HG02885 (cell line): ENCODE measurements at regions not wholly inside any gene's neighbourhood (a gene's known extent, or its start where the extent isn't known, plus 50 kb on each side); places are given as distances from the start of the nearest gene placed in this dataset.
A peak's percentile ranks its signal among the peaks of the same experiment; 100 is the strongest.

Experiments used
- ATAC-seq: cut with Tn5 transposase; IDR thresholded peaks from one replicate; pipeline ENCODE4 v1.9.1; 2021; ENCODE audit warnings: mild to moderate bottlenecking; ENCODE audit not compliant: unreplicated experiment, poor library complexity

DNA sequence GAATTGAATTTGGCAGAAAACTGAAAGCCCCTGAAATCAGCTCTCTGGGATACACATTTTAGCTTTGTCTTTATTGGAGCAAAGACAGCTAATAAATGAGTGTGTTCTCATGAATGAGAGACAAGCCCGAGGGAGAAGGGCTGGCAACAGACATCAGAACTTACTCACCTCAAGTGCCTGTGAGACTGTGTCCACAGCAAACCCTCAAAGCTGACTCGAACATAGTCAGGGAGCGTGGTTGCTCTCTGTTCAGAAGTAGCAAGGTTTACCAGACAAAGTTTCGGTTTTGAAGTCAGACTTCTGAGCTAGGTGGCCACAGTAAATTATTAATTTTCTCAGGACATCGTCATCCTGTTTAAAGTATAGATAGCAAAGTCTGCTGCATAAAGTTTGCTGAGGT, 207.9 kb downstream of the CMPK2 start:
- ATAC-seq: peak; percentile 52

DNA sequence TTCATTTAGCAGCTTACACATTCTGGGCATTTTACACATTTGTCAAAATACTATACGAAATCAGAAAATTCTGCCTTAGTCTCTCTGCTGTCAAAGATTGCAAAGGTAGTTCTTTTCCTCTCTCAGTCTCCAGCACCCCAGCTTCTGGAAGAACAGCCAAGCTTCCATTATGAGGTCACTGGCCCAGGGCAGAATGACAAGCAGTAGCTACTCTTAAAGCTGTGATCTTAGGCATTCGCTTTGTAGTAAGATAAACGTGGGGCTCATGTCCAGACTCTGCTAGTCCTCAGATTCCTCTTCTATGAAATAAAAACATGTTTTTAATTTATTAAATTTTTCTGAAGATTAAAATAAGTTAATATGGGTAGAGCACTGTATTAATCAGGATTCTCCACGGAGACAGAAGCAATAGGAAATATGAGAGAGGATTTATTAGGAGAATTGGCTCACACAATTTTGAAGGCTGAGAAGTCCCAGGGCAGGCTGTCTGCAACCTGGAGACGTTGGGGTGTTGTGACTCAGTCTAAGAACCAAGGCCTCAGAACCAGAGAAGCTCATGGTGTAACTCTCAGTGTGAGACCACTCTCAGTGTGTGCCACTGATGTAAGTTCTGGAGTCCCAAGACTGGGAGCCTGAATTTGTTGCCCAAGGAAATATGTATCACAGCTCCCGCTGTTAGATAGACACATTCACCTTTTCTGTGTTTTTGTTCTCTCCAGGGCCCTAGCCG, 201.2 kb downstream of the CMPK2 start:
- ATAC-seq: no peak

DNA sequence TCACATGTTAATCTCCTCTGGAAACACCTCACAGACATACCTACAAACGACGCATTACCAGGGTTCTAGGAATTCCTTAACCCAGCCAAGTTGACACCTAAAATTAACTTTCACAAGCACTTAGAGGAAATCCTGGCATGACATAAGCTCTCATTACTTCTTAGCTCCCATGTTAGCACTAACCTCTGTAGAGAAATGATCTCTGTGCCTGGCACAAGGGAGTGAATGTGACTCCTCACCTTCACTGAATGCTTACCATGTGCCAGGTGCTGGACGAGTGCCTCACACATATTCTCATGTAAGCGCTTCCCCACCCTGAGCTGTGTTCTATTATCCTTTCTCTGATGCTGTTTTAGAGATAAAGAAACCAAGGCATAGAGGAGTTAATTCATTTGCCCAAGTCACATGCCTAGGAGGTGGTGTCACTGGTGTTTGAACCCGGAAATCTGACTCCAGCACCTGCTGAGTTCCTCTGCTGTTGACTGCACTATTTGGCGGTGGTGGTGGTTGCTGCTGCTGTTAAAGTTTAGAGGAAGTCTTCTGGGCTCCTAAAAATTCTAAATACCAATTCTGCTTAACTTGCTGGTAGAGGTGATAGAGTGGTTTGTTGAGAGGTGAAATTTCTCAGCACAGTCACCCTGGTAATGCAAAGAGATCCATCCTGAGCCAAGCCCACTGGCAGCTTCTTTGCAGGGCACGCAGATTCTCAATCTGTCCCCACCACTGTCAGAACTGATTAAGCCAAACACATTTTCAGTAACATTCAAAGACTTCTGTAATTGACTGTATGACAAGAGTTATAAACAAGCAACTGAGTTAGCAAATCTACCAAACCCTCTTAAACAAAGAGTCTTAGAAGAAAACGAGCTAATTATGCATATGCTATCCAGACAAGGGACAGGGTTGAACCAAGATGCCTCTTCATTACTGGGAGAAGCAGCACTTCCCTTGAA, 200.3 kb downstream of the CMPK2 start:
- ATAC-seq: no peak

DNA sequence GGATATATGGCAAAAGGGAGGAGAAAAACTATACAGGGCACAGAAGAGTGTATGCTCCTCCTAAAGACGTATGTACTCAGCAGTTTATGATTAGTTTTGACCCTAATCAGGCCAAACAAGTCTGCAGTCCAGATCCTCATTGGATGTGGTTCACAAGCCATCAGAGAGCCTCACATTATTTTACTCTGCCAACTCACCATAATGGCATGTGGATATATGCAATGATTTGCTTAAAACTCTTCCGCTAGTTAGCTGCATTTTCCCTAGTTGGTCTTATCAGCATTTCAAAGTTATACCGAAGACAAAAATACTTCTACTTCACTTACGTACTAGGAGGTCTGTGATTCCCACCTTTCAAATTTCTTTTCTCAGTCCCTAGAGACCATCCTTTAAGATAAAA, 198.4 kb downstream of the CMPK2 start:
- no peak for ATAC-seq

DNA sequence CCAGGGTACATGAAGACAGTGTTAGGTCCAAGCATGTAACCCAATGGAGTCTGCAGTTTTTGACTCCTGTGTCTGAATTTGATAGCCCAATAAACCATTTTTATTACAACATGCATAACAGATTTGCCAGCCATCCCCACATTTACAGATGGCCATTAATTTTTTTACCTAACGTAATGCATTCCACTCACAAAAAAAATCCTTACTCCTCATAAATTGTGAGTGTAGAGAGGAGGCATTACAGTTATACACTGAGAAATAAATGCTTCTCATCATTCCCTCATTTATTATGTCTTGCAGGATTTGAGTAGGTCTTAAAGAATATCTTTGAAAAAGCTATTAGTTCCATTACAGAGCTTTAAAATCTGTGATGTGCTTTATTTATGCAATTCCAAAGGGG, 193.8 kb downstream of the CMPK2 start:
- no peak for ATAC-seq

DNA sequence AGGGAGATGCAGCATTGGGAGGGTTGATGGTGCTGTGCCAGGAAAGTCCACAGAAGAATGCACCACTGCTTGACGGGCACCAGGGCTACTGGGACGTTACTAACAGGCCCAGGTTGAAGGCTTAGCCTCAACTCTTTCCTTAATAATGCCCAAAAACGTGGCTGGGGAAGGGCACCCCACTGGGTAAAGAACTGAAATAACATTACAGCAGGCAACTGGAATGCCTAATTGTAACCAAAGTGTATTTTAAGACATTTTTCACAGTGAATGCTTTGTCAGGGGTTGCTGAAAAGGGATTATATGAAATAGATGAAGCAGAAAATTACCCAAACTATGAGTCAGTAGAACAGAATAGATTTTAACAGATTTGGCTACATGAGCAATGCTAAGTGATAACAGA, 191.3 kb downstream of the CMPK2 start:
- no peak for ATAC-seq

DNA sequence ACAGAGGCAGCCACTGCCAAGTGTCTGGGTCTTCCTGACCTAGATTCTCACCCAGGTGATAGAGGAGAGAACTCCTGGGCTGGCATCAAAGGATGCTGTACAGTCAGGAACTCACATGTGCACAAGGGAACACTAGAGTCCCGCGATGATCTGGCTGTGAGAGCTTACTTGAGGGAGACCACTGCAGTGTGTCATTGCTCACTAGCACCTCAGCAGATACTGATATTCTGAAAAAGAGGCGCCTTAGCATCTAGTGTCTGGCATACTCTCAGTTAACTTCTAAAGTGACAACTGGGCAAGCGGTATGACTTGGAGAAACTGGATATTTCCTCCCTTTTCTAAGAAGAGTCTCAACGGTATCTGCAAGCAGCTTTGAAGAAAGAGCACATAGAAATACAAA, 189.9 kb downstream of the CMPK2 start:
- ATAC-seq: no peak

DNA sequence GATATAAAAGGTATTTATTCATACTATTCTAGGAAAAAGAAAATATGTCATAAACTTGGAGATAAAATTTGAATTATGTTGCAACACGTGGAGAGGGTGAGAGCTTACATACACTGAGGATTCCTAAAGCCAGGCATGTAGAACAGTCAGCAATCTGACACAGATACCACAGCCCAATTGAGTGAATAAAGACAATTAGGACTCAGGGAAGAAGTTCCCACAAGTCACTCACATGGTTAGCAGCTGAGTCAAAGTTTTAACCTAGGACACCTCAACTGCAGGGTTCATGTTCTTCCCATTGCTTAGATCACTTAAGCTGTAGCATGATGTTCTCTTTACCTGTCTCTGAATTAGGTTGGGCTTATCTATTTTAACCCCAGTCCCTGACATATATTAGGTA, 189.5 kb downstream of the CMPK2 start:
- ATAC-seq: no peak

DNA sequence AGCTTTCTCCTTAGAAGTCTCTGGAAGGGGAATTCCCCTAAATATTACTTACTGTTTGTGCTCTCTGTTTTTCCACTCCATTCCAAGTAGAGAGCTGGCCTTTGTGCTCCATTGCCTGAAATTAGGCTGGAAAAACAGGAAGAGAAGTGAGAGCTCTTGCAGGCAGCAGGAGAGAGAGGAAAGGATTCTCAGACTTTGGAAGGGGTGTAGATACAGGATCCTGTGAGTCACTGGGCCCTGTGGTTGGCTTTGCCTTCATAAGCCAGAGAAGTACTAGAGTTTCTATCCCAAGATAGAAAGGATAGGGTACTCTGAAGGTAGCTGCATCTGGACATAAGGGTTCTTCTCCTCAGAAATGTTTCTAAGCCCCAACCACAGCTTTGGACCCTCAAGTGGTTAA, 188.9 kb downstream of the CMPK2 start:
- no peak for ATAC-seq

DNA sequence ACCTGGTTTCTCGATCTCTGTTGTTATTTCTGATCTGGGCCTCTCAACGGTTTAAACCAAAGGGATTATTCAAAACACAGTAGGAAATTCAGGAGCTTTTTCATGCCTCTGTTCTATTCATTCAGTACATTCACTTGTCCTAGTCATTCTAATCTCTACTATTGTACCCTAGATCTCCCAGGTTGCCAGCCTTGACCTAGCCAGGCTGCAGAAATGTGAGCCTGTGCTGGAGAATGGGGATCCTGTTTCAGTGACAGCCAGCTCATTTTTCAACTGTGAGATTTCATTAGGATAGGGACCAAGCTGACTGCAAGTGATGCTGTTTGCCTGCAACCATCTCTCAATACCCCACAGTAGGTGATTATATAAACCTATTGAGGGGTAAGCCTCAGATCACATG, 186.2 kb downstream of the CMPK2 start:
- no peak for ATAC-seq

DNA sequence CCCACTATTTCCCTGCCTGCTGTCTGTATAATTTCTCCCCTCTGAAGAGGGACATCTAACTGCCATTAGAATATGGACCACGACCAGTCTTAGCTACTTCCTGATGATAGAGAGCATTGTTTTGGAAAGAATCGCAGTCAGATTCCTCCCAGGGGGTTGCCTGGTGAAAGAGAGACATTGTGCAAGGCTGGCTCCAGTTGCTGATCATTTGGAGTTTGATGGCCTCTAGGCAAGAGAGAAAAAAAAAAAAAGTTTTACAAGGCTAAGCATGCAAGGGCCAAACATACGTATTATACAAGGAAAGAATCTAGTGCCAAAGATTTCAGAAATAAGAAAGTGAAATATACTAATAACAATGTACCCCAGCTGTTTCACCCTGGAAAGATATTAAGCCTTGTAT, 182.2 kb downstream of the CMPK2 start:
- no peak for ATAC-seq

DNA sequence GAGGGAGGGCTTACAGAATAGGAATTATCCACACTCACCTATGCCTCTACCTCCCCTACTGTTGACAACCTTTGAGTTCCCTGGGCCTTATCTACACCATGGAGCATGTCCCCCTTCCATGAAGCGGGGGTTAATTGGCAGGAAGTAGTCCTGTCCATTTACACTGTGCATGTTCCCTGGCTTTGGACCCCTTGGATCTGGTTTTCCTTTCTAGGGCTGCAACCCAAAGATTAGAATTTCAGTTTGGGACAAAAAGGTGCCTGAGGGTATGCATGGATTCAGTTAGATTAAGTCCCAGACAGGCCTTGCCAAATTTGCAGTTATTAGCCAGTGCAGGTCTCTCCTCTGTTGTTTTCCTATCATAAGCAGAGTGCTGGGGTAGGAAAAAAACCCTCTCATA, 180.3 kb downstream of the CMPK2 start:
- ATAC-seq: no peak

DNA sequence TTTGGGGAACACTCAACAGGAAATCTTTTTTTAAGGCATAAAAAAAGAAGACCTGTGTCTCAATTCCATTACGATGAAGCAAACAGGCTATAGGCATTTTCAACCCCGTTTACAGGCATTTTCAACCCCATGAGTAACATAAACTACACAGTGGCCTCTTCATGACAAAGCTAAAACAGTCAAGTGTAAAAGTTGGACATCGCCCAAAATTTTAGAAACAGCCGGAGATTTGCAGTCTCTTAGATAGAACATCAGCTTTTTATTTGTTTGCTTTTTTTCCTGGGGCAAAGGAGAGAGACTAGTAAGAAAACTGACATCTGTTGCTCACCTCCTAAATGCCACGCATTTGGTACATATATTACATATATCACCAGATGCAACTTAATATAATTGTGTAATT, 173.7 kb downstream of the CMPK2 start:
- no peak for ATAC-seq

DNA sequence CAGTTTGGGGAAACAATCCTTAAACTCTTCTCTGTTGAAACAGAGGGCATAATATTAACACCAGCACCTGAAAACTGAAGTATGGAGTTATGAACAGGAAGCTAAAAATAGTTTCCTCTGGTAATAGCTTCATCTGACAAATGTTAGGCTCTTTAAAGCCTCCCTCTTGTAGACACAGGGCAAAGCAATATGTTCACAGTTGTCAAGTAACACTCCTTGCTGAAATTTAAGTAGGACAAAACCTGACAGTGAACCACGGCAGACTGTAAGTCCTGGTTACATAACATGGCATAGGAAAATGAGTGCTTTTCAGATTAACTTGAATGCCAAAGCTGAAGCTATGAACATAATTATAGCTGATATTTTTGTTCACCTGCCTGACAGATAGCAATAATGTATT, 172.9 kb downstream of the CMPK2 start:
- no peak for ATAC-seq

DNA sequence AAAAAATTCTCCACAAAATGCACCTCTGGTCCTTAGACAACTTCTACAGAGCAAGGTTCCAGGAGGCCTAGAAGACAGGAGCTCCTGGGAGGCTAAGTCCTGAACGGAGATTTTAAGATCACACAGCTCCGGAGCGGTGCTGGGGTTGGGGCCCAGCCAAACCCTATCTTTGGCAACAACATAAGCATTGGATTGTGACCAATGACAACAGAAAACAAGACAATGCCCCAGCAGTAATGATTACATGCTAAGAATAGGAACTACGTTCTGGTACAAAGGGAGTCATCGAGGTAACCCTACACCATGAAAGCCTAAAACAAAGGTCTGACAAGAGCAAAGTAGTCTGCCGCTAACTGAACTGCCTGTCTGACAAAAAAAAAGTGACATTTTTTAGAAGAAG, 171.2 kb downstream of the CMPK2 start:
- ATAC-seq: no peak

DNA sequence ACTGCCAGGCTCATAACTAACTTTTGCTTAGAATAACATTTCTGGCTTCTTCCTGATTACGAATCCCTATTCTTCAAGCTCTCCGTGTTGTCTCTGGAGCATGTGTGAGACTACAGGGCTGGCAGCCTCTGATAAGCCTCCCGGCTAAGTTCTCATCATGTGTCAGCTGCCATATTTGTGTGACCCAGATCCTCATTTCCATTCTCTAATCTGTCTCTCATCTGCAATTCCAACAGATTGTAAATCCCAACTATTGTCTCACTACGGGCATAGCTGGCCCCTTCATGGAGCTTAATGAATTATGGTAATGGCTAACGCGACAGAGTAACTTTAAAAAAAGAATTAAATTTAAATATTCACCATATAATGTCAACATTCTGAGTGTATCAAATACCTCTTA, 165.4 kb downstream of the CMPK2 start:
- ATAC-seq: no peak

DNA sequence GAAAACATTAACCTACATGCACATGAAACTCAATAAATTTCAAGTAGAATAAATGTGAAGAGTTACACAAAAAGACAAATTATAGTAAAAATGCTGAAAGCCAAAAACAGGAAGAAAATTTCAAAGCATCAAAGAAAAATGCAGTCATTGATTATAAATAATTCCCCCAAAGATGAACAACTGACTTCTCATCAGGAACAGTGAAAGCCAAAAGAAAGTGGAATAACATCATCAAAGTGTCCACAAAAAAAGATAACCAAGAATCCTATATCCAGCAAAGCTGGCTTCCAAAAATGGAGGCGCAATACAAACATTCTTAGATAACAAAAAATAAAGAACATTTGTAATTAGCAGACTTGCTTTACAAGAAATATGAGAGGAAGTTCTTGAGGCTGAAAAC, 161.6 kb downstream of the CMPK2 start:
- ATAC-seq: no peak

DNA sequence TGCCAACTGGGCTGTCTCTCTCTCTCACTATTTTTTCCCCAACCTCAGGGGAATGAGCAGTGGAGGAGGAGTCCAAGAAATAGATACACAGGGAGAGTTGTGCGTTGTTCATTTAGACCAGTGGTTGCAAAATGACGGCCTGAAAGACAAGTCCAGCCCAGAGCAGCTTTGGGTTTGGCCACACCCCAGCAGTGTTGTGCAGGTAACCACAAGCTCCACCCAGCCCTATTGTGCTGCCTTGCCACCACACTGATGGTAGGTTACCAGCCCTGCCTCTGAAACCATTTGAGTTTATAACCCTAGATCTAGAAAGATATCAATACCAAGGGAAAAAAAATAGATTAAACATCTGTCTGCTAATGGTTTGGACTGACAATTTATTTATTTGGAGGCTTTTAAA, 144.3 kb downstream of the CMPK2 start:
- ATAC-seq: no peak

DNA sequence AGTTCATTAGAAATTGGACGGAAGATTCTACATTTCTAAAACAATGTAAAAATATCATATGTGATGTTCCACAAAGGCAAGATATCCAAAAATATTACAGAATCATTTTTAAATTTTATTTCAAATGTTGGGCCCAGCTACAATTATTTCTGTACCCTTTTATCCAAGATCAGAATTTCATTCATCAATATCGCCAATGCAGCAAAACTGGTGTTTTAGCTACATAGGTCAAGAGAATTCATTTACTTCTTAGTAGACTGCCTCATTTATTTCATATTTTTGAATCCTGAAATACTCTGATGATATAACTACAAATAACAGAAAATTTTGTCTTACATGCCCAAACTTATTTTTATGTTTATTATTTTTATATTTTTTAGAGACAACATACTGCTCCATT, 143.1 kb downstream of the CMPK2 start:
- ATAC-seq: no peak

DNA sequence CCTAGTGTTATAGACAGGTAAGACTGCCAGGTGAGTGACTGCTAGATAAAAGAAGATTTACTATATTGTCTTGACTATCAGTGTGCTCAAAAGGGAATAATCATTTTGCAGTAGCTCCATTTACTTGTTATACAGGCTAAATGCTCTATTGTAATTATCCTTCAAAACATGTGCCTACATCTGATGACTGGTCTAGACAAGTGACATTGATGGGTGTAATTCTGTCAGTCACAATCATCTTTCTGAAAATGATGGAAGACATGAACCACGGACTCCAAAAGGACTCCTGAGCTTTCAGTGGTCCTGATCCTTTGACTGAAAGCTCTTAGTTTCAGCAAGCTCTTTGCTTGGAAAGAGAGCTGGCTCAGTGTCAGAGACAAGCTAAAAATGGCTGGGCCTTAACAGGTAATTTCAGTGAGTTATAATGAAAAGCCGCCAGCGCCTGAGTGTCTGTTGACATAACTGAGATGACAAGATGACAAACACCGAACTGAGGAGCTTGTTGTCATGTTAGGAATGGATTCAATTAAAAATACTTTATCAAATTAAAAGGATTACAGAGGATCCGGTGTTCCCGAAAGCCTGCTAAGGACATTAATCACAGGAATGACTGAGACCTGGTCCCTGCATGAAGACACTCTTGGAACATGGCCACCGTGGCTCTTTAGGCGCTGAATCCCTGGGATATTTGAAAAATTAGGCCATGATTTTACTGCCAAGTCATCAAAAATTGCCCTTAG, 141.7 kb downstream of the CMPK2 start:
- no peak for ATAC-seq

DNA sequence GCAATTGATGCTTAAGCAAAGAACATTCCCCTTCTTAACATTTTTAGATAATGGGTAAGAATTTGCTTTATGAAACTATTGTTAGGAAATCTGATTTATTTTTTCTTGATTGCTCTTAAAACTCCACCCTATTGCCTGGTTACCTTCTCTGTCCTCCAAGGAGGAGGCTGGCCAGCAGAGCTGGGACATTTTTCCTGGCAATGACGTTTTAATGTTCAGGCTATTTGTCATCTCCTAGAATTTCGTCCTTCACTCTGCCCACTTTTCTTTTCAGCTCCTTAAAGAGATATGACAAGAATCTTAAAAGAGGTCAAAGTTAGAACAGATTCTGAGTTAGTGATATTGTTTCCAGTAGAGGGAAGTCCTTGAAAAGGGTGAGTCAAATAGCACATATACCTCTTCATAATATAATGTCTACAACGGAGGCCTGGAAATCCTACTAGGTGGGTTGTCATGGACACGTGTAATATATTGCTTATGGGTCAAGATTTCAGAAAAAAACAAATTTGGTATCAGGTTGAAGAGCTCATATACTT, 141.0 kb downstream of the CMPK2 start:
- ATAC-seq: no peak
